ENCODE measurements at regions not wholly inside any gene's neighbourhood (a gene's known extent, or its start where the extent isn't known, plus 50 kb on each side); places are given as distances from the start of the nearest gene placed in this dataset.

DNA sequence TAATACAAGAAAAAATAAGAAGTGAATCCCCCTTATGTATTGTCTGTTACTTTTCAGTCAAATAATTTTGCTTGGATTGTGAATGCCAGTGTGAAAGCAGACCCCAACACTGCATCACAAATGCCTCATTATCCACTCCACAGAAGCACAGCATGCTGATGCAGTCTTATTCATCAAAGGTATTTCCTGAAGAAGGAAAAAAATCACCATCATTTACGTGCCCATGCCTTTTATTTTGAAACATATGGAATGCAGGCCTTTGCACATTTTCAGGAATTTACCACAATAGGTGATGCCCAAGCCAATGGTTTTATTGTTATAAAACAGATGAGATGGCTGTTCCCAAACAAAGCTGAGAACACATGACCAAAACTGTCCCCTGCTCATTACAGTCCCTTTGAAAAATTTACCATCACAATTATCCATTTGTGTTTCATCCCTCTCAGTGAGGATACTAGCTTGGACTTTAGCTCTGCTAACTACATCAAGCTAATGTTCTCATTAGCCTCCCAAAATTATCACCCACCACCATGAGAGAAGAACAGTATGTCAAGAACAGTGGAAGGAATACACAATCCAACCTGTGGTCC, 180.6 kb upstream of the HTR1E start (continued):
- TF ChIP-seq, protein P1, sequence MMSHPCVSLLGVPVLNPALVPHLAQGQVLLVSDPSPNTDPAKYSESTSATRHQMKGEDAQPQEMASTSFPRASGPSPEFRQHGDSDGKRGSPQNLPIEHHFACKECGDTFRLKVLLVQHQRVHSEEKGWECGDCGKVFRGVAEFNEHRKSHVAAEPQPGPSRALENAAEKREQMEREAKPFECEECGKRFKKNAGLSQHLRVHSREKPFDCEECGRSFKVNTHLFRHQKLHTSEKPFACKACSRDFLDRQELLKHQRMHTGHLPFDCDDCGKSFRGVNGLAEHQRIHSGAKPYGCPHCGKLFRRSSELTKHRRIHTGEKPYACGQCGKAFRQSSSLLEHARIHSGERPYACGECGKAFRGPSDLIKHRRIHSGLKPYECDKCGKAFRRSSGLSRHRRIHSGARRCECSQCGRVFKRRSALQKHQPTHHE (CRISPR knock-in tag; IDR thresholded peaks at IDR 0.05; ENCODE audit: borderline replicate concordance), result no peak

DNA sequence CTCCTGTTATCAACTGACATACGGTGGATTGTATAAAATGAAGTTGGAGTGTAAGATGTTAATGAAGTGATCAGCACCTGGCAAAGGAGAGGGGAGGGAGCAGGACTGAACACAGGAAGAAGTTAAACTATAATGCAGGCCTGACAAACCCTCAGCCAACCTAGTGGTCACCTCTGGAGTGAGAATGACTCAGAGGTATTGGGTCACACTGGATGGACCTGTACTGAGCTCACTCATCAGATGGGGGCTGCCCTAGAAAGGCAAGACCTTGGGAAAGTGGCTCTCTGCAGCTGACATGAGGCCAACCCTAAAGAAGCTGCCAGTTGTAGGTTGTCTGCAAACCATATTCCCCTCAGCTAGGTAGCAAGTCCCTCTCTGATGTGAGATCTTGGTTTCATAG, 193.3 kb upstream of the HTR1E start:
- BruUV-seq (replicated peaks), result no TSS peak
- Histone ChIP-seq H4K20me1 (ENCODE audit: insufficient read depth, low read length) (no peaks in the 10 kb centered on the region), H2AFZ (ENCODE audit: low read length) (no peak overlapping the region), H3K4me1 (ENCODE audit: insufficient read depth, low read length) (no peaks in the 10 kb centered on the region), H3K79me2 (ENCODE audit: insufficient read depth, low read length) (no peaks in the 10 kb centered on the region), H3K27me3 (ENCODE audit: control insufficient read depth in 1 of 2, insufficient read depth in 2 of 2, low read length in 2 of 2) (no peaks in the 10 kb centered on the region), H3K4me3 (replicated peaks in 1 of 3; ENCODE audit: insufficient read depth in 1 of 3, low read depth in 2 of 3, low read length in 3 of 3) (no peak overlapping the region), H3K9me3 (ENCODE audit: low read length) (no peaks in the 10 kb centered on the region), H3K9ac (ENCODE audit: insufficient read depth, low read depth, low read length) (no peak overlapping the region), H3K36me3 (replicated peaks in 1 of 2; ENCODE audit: control insufficient read depth in 1 of 2, insufficient read depth in 2 of 2, low read length in 2 of 2) (no peaks in the 10 kb centered on the region), H3K27ac (ENCODE audit: extremely low read length, insufficient read depth, low read length) (no peak overlapping the region), H3K4me2 (ENCODE audit: low read depth, low read length) (no peak overlapping the region)
- CTCF ChIA-PET (ENCODE audit: low intra/inter-chr PET ratio, low total read pairs), result no interaction called here
- WGBS (ENCODE audit: low lambda C conversion rate), result 0% methylated on average over 1 of the region's 1 CpG
- DNase-seq (ENCODE audit: low spot score), result no peak
- intact Hi-C loops (cut with micrococcal nuclease; ENCODE audit: unreplicated experiment) (no loop called here), in situ Hi-C loops (cut with HindIII; ENCODE audit: extremely low pct_ligation_motif_present, low pct_unique_long_range_greater_than_20kb) (no loop called here)
- ATAC-seq, result no peak
- no peak for TF ChIP-seq ZNF451 (CRISPR knock-in tag; IDR thresholded peaks at IDR 0.05)
- no peak for TF ChIP-seq HMGA1 (CRISPR knock-in tag; conservative IDR thresholded peaks at IDR 0.05)
- TF ChIP-seq, protein P2, sequence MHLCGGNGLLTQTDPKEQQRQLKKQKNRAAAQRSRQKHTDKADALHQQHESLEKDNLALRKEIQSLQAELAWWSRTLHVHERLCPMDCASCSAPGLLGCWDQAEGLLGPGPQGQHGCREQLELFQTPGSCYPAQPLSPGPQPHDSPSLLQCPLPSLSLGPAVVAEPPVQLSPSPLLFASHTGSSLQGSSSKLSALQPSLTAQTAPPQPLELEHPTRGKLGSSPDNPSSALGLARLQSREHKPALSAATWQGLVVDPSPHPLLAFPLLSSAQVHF (CRISPR knock-in tag; IDR thresholded peaks at IDR 0.05), result no peak
- no peak for TF ChIP-seq PTBP1 (IDR thresholded peaks at IDR 0.05; ENCODE audit: low read depth, low read length, poor library complexity, severe bottlenecking)
- no peak for TF ChIP-seq GFI1 (CRISPR knock-in tag; IDR thresholded peaks at IDR 0.05; ENCODE audit: borderline replicate concordance)
- POLR2A ChIA-PET, result no interaction called here
- no peak for FAIRE-seq
